ENCODE measurements at regions not wholly inside any gene's neighbourhood (a gene's known extent, or its start where the extent isn't known, plus 50 kb on each side); places are given as distances from the start of the nearest gene placed in this dataset.

GRCh38 chr14:85399186-85399585, 130.8 kb upstream of the FLRT2 start:
- TF ChIP-seq EZH2 (IDR thresholded peaks at IDR 0.05; ENCODE audit: insufficient read depth, poor library complexity, severe bottlenecking) = no peak
- TF ChIP-seq EZH2phosphoT487 (IDR thresholded peaks at IDR 0.05; ENCODE audit: insufficient read depth, low read depth) = no peak
